HG03280 (cell line): ENCODE measurements at regions not wholly inside any gene's neighbourhood (a gene's known extent, or its start where the extent isn't known, plus 50 kb on each side); places are given as distances from the start of the nearest gene placed in this dataset.
"Not testable (repeated sequence)": the region's sequence is repeated elsewhere in the genome, so short reads cannot be mapped to it uniquely, and the experiment has no call there.

ENCODE experiments used
- ATAC-seq: cut with Tn5 transposase; IDR thresholded peaks from one replicate; pipeline ENCODE4 v1.9.1; 2021; ENCODE audit warnings: mild to moderate bottlenecking, moderate library complexity; ENCODE audit not compliant: unreplicated experiment

DNA sequence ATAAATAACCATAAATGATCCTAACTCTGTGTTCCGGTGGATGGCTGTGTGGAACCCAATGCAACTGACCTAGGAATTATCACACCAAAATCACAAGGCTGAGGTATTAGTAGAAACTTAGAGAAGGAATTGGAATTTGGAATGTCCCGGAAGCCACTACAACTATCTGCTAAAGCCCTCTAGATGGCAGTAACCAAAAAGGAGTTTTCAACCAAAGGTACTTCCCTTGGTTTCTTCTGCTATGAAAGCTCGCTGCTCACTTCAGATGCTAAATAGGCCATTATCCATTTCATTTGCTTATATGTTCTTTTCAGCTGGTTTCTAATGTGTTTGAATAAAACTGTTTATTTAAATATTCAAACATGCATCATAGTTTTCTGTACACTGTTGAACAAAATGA lies 1589.1 kb upstream of the SPRY2 start:
- ATAC-seq: no peak

- ATAC-seq: no peak
These were observed 1586.4 kb upstream of the SPRY2 start for GRCh38 chr13:81927347-81927746.

DNA sequence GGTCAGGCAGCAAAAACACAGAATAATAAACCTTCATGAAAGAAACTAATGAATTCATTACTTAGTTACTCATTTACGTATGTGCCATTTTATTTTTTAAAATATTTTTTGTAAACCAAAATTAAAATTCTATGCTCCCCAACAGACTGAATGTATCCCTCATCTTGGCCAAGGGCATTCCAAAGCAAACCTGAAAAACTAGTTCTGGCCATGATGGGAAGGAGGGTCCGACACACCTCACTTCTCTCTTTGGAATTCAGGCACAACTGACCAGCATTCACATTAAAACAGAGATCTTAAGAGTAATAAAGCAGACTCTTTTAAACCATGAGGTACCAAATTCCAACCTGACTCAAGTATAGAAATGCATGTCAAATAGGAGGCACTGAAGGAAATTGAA lies 1576.9 kb upstream of the SPRY2 start:
- ATAC-seq: no peak

DNA sequence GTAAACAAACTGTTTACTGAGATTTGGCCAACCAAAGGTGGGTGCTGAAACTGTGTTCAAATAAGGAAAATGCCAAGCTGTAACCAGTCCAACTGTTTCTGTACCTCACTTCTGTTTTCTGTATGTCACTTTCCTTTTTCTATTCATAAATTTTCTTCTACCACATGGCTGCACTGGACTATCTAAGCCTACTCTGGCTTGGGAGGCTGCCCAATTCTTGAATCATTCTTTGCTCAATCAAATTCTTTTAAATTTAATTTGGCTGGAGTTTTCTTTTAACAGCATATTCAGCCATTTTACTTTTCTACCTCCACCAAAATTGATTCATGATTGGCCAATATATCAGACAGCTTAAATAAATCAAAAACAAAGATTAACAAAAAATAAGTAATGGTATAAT lies 1575.5 kb upstream of the SPRY2 start:
- ATAC-seq: no peak

DNA sequence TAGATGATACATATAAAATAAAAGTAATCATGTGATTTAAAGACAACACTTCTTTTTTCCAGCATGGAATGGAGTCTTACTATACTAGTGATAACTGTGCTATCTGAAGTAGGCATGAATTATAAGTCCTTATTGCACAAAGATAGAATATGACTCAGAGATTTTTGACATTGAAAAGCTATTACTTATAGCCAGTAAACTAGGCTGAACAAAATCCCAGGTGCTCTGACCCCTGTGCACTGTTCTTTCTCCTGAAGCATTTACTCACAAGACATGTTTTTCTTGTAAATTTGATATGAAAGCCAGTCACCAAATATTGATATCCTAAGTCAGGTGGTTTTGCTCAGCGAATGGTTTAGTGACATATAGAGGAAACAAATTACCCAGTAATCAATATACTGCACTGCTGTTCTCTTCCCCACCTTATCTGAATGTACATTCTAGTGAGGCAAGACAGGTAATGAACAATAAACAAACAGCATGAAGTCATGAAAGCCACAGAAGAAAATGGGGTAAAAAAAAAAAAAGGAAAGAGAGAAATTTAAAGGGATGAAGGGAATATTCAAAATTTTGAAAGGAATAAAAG lies 1567.0 kb upstream of the SPRY2 start:
- no peak for ATAC-seq

GRCh38 chr13:81888855-81889254 lies 1547.9 kb upstream of the SPRY2 start:
- no peak for ATAC-seq

- no peak for ATAC-seq
These were observed 1534.0 kb upstream of the SPRY2 start for GRCh38 chr13:81874681-81875661.

DNA sequence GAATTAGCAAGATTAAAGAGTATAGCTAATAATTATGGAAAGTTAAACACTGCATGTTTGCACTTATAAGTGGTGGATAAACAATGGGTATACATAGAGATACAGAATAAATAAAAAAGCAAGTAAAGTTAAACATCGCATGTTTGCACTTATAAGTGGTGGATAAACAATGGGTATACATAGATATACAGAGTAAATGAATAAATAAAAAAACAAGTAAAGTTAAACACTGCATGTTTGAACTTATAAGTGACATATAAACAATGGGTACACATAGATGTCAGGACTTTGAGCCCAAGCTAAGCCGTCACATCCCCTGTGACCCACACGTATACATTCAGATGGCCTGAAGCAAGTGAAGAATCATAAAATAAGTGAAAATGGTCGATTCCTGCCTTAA lies 1533.3 kb upstream of the SPRY2 start:
- no peak for ATAC-seq

GRCh38 chr13:81872581-81872980 lies 1531.7 kb upstream of the SPRY2 start:
- no peak for ATAC-seq

DNA sequence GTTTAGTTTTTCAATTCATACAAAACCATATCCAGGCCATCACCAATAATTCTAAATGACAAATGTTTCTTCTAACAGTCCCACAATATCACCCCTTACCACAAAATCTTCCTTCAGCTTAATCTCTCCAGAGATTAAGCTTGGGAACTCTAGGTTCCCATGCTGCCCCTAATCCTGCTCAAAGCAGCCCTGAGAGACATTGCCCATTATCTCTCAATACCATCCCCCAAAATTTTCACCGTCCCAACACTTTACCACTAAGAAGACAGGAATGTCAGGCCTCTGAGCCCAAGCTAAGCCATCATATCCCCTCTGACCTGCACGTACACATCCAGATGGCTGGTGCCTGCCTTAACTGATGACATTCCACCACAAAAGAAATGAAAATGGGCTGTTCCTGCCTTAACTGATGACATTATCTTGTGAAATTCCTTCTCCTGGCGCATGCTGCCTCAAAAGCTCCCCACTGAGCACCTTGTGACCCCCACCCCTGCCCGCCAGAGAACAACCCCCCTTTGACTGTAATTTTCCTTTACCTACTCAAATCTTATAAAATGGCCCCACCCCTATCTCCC lies 1530.9 kb upstream of the SPRY2 start:
- ATAC-seq: not testable (repeated sequence)

- ATAC-seq: no peak
These were observed 1507.4 kb upstream of the SPRY2 start for GRCh38 chr13:81848291-81848690.

- no peak for ATAC-seq
These were observed 1505.8 kb upstream of the SPRY2 start for GRCh38 chr13:81846771-81847170.

- no peak for ATAC-seq
These were observed 1480.3 kb upstream of the SPRY2 start for GRCh38 chr13:81821259-81821658.

- no peak for ATAC-seq
These were observed 1459.5 kb upstream of the SPRY2 start for GRCh38 chr13:81800433-81800832.

DNA sequence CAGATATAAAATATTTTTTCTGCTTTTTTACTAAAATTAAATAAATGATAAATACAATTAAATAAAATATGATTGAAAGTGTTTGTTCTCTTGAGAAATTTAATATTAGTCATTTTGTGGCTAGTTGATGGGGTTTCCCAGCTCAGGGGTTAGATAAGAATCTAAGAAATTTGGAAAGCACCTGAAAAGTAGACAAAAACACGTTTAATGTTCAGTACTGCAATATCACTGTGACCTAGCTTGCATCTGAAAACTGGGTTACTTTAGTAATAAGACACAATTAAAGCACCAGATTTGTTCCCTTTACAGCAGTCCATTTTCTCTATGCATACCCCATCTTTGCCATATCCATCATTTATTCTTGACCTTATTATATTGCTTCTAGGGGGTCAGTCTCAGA lies 1454.8 kb upstream of the SPRY2 start:
- ATAC-seq: no peak

- ATAC-seq: no peak
These were observed 1450.7 kb upstream of the SPRY2 start for GRCh38 chr13:81791641-81792040.

- ATAC-seq: no peak
These were observed 1440.5 kb upstream of the SPRY2 start for GRCh38 chr13:81781471-81781870.

- ATAC-seq: no peak
These were observed 1439.0 kb upstream of the SPRY2 start for GRCh38 chr13:81779876-81780275.

DNA sequence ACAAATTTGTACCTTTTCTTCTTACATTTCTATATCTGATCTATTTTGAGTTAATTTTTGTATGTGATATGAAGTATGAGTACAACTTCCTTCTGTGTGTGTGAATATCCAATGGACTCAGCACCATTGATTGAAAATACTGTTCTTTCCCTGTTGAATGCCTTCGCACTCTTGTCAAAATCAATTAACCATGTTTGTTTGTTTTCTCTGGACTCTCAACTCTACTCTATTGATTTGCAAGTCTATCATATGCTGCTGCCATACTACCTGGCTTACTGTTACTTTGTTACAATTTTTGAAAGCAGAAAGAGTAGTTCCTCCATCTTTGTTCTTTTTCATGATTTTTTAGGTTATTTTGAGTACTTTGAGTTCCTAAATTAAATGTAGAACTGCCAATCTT lies 1437.4 kb upstream of the SPRY2 start:
- no peak for ATAC-seq

DNA sequence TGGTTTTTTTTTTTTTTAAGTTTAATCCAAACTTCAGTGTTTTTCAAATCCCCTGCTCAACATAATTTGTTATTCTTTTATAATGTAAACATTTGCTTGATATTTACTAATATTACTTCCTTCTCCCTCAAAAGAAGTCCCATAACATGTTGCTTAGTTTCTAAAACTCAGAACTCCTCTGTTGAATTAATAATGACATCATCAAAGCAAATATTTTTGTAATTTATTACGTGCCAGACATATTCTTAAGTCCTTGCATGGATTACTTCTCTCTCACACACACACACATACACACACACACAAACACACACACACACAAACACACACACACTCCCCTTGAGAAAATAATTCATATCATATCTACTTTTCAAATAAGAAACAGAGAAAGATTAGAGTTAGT lies 1432.3 kb upstream of the SPRY2 start:
- ATAC-seq: no peak

- no peak for ATAC-seq
These were observed 1431.0 kb upstream of the SPRY2 start for GRCh38 chr13:81771951-81772350.

- ATAC-seq: no peak
These were observed 1430.1 kb upstream of the SPRY2 start for GRCh38 chr13:81770868-81771505.
